GM19043 (cell line): ENCODE measurements at regions not wholly inside any gene's neighbourhood (a gene's known extent, or its start where the extent isn't known, plus 50 kb on each side); places are given as distances from the start of the nearest gene placed in this dataset.

Experiments
- ATAC-seq: cut with Tn5 transposase; IDR thresholded peaks from one replicate; pipeline ENCODE4 v1.9.1; 2021; ENCODE audit warnings: low read depth; ENCODE audit not compliant: unreplicated experiment

GRCh38 chr6:14922706-14923460 lies 323.0 kb upstream of the JARID2 start:
- ATAC-seq, result no peak

GRCh38 chr6:14924126-14925024 lies 321.5 kb upstream of the JARID2 start:
- ATAC-seq, result no peak

- no peak for ATAC-seq
These were observed 320.7 kb upstream of the JARID2 start for GRCh38 chr6:14925025-14925698.

- ATAC-seq, result no peak
These were observed 320.2 kb upstream of the JARID2 start for GRCh38 chr6:14925699-14926026.

GRCh38 chr6:14927398-14927797 lies 318.5 kb upstream of the JARID2 start:
- no peak for ATAC-seq

GRCh38 chr6:14929291-14929690 lies 316.6 kb upstream of the JARID2 start:
- ATAC-seq, result no peak

- ATAC-seq, result no peak
These were observed 315.4 kb upstream of the JARID2 start for GRCh38 chr6:14930366-14930989.

- no peak for ATAC-seq
These were observed 313.2 kb upstream of the JARID2 start for GRCh38 chr6:14932485-14933182.

- ATAC-seq, result no peak
These were observed 312.7 kb upstream of the JARID2 start for GRCh38 chr6:14933183-14933544.

GRCh38 chr6:14934013-14934412 lies 311.9 kb upstream of the JARID2 start:
- no peak for ATAC-seq

GRCh38 chr6:14934844-14935243 lies 311.0 kb upstream of the JARID2 start:
- no peak for ATAC-seq

GRCh38 chr6:14936861-14937260 lies 309.0 kb upstream of the JARID2 start:
- ATAC-seq, result no peak

- ATAC-seq, result no peak
These were observed 302.8 kb upstream of the JARID2 start for GRCh38 chr6:14943116-14943515.

GRCh38 chr6:14944593-14944992 lies 301.3 kb upstream of the JARID2 start:
- no peak for ATAC-seq

GRCh38 chr6:14945461-14946185 lies 300.2 kb upstream of the JARID2 start:
- ATAC-seq, result no peak

- ATAC-seq, result no peak
These were observed 299.1 kb upstream of the JARID2 start for GRCh38 chr6:14946753-14947152.

GRCh38 chr6:14948586-14949245 lies 297.2 kb upstream of the JARID2 start:
- ATAC-seq, result no peak

GRCh38 chr6:14950103-14950969 lies 295.5 kb upstream of the JARID2 start:
- no peak for ATAC-seq
